GM12873 (cell line): ENCODE measurements at regions not wholly inside any gene's neighbourhood (a gene's known extent, or its start where the extent isn't known, plus 50 kb on each side); places are given as distances from the start of the nearest gene placed in this dataset.

Source experiments
- CTCF ChIP-seq: IDR thresholded peaks from 2 replicates; pipeline ENCODE4 v1.5.1; 2012; ENCODE audit warnings: low read depth, mild to moderate bottlenecking, moderate library complexity, low read length, control low read depth; ENCODE audit not compliant: insufficient read depth; ENCODE audit errors: missing control alignments

GRCh38 chr2:146530886-146531285 is 1313.9 kb upstream of the ACVR2A start:
- TF ChIP-seq CTCF, result no peak

GRCh38 chr2:146527166-146527565 is 1317.7 kb upstream of the ACVR2A start:
- no peak for TF ChIP-seq CTCF

GRCh38 chr2:146523196-146523595 is 1321.6 kb upstream of the ACVR2A start:
- TF ChIP-seq CTCF, result no peak

- TF ChIP-seq CTCF, result no peak
Measured at GRCh38 chr2:146506851-146507250, 1338.0 kb upstream of the ACVR2A start.

GRCh38 chr2:146503366-146503765 is 1341.5 kb upstream of the ACVR2A start:
- TF ChIP-seq CTCF, result no peak

GRCh38 chr2:146496248-146496647 is 1348.6 kb upstream of the ACVR2A start:
- no peak for TF ChIP-seq CTCF

- no peak for TF ChIP-seq CTCF
Measured at GRCh38 chr2:146489386-146489785, 1355.4 kb upstream of the ACVR2A start.
